ENCODE measurements at regions not wholly inside any gene's neighbourhood (a gene's known extent, or its start where the extent isn't known, plus 50 kb on each side); places are given as distances from the start of the nearest gene placed in this dataset.

GRCh38 chr11:92678008-92678611 is 291.3 kb upstream of the MTNR1B start:
- Histone ChIP-seq H3K4me3 (IDR thresholded peaks at IDR 0.05; ENCODE audit: insufficient read depth, low read depth, low read length) (no peak overlapping the region), H2AFZ (ENCODE audit: low read depth) (no peak overlapping the region), H3K27me3 (ENCODE audit: insufficient read depth, low read depth) (no peaks in the 10 kb centered on the region)

DNA sequence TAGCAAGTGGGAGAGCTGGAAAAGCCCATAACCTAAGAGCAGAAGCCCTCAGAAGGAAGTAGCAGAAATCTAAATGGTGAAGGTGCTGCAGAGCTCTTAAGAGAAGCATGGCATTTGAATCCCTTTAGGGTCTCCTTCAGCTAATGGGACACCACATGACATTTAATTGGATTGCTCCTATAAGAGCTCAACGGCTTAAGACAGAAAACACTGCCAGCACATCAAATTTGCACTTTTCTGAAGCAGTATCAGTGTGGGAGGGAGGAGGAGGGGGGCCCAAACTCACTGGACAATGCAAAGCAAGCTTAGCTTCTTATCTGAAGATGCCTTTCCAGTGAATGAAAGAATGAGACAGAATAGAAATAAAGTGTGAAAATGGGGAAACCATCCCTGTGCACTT is 287.9 kb upstream of the MTNR1B start:
- Histone ChIP-seq H3K4me2 (no peak overlapping the region), H3K79me2 (ENCODE audit: insufficient read depth, low read depth) (no peaks in the 10 kb centered on the region), H3K36me3 (ENCODE audit: insufficient read depth) (no peaks in the 10 kb centered on the region), H3K9ac (no peak overlapping the region), H3K4me3 (IDR thresholded peaks at IDR 0.05; ENCODE audit: insufficient read depth, low read depth, low read length) (no peak overlapping the region), H2AFZ (ENCODE audit: low read depth) (no peak overlapping the region), H3K27ac (no peak overlapping the region), H3K27me3 (ENCODE audit: insufficient read depth, low read depth) (no peaks in the 10 kb centered on the region), H3K4me1 (ENCODE audit: low read depth, poor library complexity, severe bottlenecking) (no peaks in the 10 kb centered on the region), H4K20me1 (ENCODE audit: insufficient read depth) (no peaks in the 10 kb centered on the region)
- TF ChIP-seq, protein P1, sequence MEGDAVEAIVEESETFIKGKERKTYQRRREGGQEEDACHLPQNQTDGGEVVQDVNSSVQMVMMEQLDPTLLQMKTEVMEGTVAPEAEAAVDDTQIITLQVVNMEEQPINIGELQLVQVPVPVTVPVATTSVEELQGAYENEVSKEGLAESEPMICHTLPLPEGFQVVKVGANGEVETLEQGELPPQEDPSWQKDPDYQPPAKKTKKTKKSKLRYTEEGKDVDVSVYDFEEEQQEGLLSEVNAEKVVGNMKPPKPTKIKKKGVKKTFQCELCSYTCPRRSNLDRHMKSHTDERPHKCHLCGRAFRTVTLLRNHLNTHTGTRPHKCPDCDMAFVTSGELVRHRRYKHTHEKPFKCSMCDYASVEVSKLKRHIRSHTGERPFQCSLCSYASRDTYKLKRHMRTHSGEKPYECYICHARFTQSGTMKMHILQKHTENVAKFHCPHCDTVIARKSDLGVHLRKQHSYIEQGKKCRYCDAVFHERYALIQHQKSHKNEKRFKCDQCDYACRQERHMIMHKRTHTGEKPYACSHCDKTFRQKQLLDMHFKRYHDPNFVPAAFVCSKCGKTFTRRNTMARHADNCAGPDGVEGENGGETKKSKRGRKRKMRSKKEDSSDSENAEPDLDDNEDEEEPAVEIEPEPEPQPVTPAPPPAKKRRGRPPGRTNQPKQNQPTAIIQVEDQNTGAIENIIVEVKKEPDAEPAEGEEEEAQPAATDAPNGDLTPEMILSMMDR (conservative IDR thresholded peaks at IDR 0.05; ENCODE audit: low read depth, low read length), result no peak

More at GRCh38 chr11:92678008-92678611, 291.3 kb upstream of the MTNR1B start:
- H3K36me3 ChIP-seq (ENCODE audit: insufficient read depth), result no peaks in the 10 kb centered on the region
- H3K4me2 ChIP-seq, result no peak overlapping the region
- H3K9ac ChIP-seq, result no peak overlapping the region
- H3K79me2 ChIP-seq (ENCODE audit: insufficient read depth, low read depth), result no peaks in the 10 kb centered on the region
- no peak overlapping the region for H3K27ac ChIP-seq
- no peaks in the 10 kb centered on the region for H4K20me1 ChIP-seq (ENCODE audit: insufficient read depth)
- no peaks in the 10 kb centered on the region for H3K4me1 ChIP-seq (ENCODE audit: low read depth, poor library complexity, severe bottlenecking)
- TF ChIP-seq, protein P1 (conservative IDR thresholded peaks at IDR 0.05; ENCODE audit: low read depth, low read length), result no peak

DNA sequence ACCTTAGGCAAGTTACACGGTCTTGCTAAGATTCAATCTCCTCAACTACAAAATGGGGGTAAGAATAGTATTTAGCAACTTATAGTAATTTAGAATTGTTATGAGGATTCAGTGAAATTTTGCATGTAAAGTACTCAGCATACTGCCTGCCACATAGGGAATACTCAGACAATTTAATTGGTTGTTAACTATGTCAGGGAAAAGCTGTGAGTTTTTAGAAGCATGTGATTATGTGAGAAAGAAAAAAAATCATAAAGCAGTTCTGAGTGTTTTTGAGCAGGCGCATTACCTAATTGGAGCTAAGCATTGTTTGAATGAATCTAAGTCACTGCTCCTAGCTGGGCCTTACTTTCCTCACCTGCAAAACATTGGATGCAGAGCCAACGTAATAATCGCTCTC is 287.3 kb upstream of the MTNR1B start:
- H3K4me3 ChIP-seq (IDR thresholded peaks at IDR 0.05; ENCODE audit: insufficient read depth, low read depth, low read length), result no peak overlapping the region
- TF ChIP-seq, protein P1 (conservative IDR thresholded peaks at IDR 0.05; ENCODE audit: low read depth, low read length), result no peak
- H3K4me1 ChIP-seq (ENCODE audit: low read depth, poor library complexity, severe bottlenecking), result no peaks in the 10 kb centered on the region
- no peak overlapping the region for H3K27ac ChIP-seq
- H4K20me1 ChIP-seq (ENCODE audit: insufficient read depth), result no peaks in the 10 kb centered on the region
- H3K27me3 ChIP-seq (ENCODE audit: insufficient read depth, low read depth), result no peaks in the 10 kb centered on the region
- no peaks in the 10 kb centered on the region for H3K79me2 ChIP-seq (ENCODE audit: insufficient read depth, low read depth)
- H3K36me3 ChIP-seq (ENCODE audit: insufficient read depth), result no peaks in the 10 kb centered on the region
- H3K4me2 ChIP-seq, result no peak overlapping the region
- H3K9ac ChIP-seq, result no peak overlapping the region
- no peak overlapping the region for H2AFZ ChIP-seq (ENCODE audit: low read depth)

DNA sequence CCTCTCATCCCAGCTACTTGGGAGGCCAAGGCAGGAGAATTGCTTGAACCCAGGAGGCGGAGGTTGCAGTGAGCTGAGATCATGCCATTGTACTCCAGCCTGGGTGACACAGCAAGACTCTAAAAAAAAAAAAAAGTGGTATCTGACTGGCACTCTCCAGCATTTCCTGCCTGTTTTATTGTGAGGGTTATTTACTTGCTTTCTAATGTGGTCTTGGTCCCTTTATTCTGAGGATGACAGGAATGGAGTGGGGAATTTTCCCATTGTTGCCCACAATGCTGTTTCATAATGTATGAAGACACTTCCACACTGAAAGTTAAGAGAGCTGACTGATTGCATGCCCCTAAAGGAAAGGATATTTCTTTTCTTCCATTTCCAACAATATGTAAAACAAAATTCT is 286.5 kb upstream of the MTNR1B start:
- H3K4me1 ChIP-seq (ENCODE audit: low read depth, poor library complexity, severe bottlenecking), result no peaks in the 10 kb centered on the region
- H3K9ac ChIP-seq, result no peak overlapping the region
- H4K20me1 ChIP-seq (ENCODE audit: insufficient read depth), result no peaks in the 10 kb centered on the region
- H3K36me3 ChIP-seq (ENCODE audit: insufficient read depth), result no peaks in the 10 kb centered on the region
- TF ChIP-seq, protein P1 (conservative IDR thresholded peaks at IDR 0.05; ENCODE audit: low read depth, low read length), result no peak
- no peaks in the 10 kb centered on the region for H3K27me3 ChIP-seq (ENCODE audit: insufficient read depth, low read depth)
- H3K27ac ChIP-seq, result no peak overlapping the region
- H3K4me2 ChIP-seq, result no peak overlapping the region
- no peak overlapping the region for H3K4me3 ChIP-seq (IDR thresholded peaks at IDR 0.05; ENCODE audit: insufficient read depth, low read depth, low read length)
- no peaks in the 10 kb centered on the region for H3K79me2 ChIP-seq (ENCODE audit: insufficient read depth, low read depth)
- no peak overlapping the region for H2AFZ ChIP-seq (ENCODE audit: low read depth)
